C4-2B (cell line): ENCODE measurements at regions not wholly inside any gene's neighbourhood (a gene's known extent, or its start where the extent isn't known, plus 50 kb on each side); places are given as distances from the start of the nearest gene placed in this dataset.

Experiments
- ZFX ChIP-seq: fragments of 450-650 bp; IDR thresholded peaks from 2 replicates; pipeline ENCODE4 v1.6.1; 2017
- TF ChIP-seq, protein P1 (sequence below): fragments of 450-650 bp; conservative IDR thresholded peaks from 2 replicates; pipeline ENCODE4 v1.5.1; 2017; ENCODE audit warnings: mild to moderate bottlenecking

- TF ChIP-seq, protein P1, sequence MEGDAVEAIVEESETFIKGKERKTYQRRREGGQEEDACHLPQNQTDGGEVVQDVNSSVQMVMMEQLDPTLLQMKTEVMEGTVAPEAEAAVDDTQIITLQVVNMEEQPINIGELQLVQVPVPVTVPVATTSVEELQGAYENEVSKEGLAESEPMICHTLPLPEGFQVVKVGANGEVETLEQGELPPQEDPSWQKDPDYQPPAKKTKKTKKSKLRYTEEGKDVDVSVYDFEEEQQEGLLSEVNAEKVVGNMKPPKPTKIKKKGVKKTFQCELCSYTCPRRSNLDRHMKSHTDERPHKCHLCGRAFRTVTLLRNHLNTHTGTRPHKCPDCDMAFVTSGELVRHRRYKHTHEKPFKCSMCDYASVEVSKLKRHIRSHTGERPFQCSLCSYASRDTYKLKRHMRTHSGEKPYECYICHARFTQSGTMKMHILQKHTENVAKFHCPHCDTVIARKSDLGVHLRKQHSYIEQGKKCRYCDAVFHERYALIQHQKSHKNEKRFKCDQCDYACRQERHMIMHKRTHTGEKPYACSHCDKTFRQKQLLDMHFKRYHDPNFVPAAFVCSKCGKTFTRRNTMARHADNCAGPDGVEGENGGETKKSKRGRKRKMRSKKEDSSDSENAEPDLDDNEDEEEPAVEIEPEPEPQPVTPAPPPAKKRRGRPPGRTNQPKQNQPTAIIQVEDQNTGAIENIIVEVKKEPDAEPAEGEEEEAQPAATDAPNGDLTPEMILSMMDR: no peak
- TF ChIP-seq ZFX: no peak
Observed at GRCh38 chr14:34361504-34362011, 100.5 kb downstream of the SPTSSA start.
